CD4-positive, alpha-beta T cell treated with Interleukin-17A for 4 hours (primary cell): ENCODE measurements at regions not wholly inside any gene's neighbourhood (a gene's known extent, or its start where the extent isn't known, plus 50 kb on each side); places are given as distances from the start of the nearest gene placed in this dataset.

Experiments used
- DNase-seq: peaks from one replicate; pipeline ENCODE4 v3.0.0-alpha.2; 2020; ENCODE audit warnings: mixed read lengths

GRCh38 chr9:126095546-126096190 lies 231.0 kb upstream of the MVB12B start:
- no peak for DNase-seq

- DNase-seq = no peak
Measured at GRCh38 chr9:126096340-126096739, 230.3 kb upstream of the MVB12B start.

- DNase-seq = no peak
Measured at GRCh38 chr9:126097679-126098078, 228.9 kb upstream of the MVB12B start.

- DNase-seq = no peak
Measured at GRCh38 chr9:126106404-126106803, 220.2 kb upstream of the MVB12B start.

GRCh38 chr9:126107693-126108092 lies 218.9 kb upstream of the MVB12B start:
- no peak for DNase-seq

- no peak for DNase-seq
Measured at GRCh38 chr9:126108240-126108639, 218.4 kb upstream of the MVB12B start.

GRCh38 chr9:126109575-126109974 lies 217.1 kb upstream of the MVB12B start:
- DNase-seq = no peak

- no peak for DNase-seq
Measured at GRCh38 chr9:126111556-126111955, 215.1 kb upstream of the MVB12B start.

GRCh38 chr9:126112135-126112720 lies 214.4 kb upstream of the MVB12B start:
- DNase-seq = no peak

GRCh38 chr9:126113176-126113575 lies 213.5 kb upstream of the MVB12B start:
- DNase-seq = no peak

- DNase-seq = no peak
Measured at GRCh38 chr9:126113756-126114408, 212.7 kb upstream of the MVB12B start.

- DNase-seq = no peak
Measured at GRCh38 chr9:126114409-126114760, 212.2 kb upstream of the MVB12B start.

GRCh38 chr9:126114850-126115460 lies 211.7 kb upstream of the MVB12B start:
- DNase-seq = no peak

- DNase-seq = no peak
Measured at GRCh38 chr9:126116351-126117157, 210.1 kb upstream of the MVB12B start.

GRCh38 chr9:126117158-126117425 lies 209.5 kb upstream of the MVB12B start:
- DNase-seq = no peak

- DNase-seq = no peak
Measured at GRCh38 chr9:126117631-126118030, 209.0 kb upstream of the MVB12B start.

- DNase-seq = no peak
Measured at GRCh38 chr9:126119731-126120130, 206.9 kb upstream of the MVB12B start.

GRCh38 chr9:126122901-126123616 lies 203.6 kb upstream of the MVB12B start:
- no peak for DNase-seq

- no peak for DNase-seq
Measured at GRCh38 chr9:126123927-126124326, 202.7 kb upstream of the MVB12B start.

- no peak for DNase-seq
Measured at GRCh38 chr9:126125177-126125576, 201.5 kb upstream of the MVB12B start.

GRCh38 chr9:126125577-126125976 lies 201.1 kb upstream of the MVB12B start:
- DNase-seq = no peak

GRCh38 chr9:126125992-126126409 lies 200.6 kb upstream of the MVB12B start:
- no peak for DNase-seq

- no peak for DNase-seq
Measured at GRCh38 chr9:126126807-126127206, 199.8 kb upstream of the MVB12B start.
